SHP77 treated with DMSO at 0.1 percent for 48 hours (cell line): ENCODE measurements at regions not wholly inside any gene's neighbourhood (a gene's known extent, or its start where the extent isn't known, plus 50 kb on each side); places are given as distances from the start of the nearest gene placed in this dataset.

Source experiments
- DNase-seq: peaks from one replicate; lab custom pipeline; 2025; lab: John Stamatoyannopoulos, UW

GRCh38 chr15:81523867-81524266, 149.9 kb upstream of the TMC3 start:
- no peak for DNase-seq

GRCh38 chr15:81520480-81520879, 146.5 kb upstream of the TMC3 start:
- no peak for DNase-seq

- no peak for DNase-seq
Observed at GRCh38 chr15:81516461-81516860, 142.4 kb upstream of the TMC3 start.

DNA sequence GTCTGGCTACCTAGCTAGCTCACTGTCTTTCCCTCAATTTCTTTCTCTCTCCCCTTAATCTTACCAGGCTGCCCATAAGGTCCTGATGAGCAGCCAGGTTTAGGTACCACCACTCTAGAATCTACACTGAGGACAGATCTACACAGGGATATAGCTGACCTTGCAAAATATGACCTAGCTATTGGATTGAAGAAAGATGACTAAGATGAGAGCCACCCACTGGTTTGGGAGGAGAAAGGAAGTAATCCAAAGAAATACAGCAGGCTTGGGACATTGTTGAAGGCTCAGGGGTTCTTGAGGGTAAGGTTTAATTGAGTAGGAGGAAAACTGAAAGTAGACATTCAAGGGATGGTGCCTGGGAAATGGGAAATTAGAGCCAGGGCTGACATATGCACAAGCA, 142.0 kb upstream of the TMC3 start:
- DNase-seq, result no peak

DNA sequence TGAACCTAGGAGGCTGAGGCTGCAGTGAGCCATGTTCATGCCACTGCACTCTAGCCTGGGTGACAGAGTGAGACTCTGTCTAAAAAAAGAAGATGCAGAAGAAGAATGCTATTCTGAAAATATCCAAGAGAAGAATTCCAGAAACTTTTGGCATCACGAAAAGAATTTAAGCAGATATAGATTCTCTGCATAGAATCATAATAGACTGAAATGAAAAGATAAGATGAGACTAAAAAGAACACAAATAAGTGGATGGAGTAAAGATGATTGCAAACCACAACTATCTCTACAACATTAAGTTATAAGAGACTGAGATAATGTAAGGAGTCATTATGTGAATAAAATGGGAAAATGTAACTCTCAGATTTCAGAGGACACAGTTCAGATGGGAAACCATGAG, 140.7 kb upstream of the TMC3 start:
- DNase-seq, result no peak

- DNase-seq, result no peak
Observed at GRCh38 chr15:81511138-81511537, 137.1 kb upstream of the TMC3 start.

DNA sequence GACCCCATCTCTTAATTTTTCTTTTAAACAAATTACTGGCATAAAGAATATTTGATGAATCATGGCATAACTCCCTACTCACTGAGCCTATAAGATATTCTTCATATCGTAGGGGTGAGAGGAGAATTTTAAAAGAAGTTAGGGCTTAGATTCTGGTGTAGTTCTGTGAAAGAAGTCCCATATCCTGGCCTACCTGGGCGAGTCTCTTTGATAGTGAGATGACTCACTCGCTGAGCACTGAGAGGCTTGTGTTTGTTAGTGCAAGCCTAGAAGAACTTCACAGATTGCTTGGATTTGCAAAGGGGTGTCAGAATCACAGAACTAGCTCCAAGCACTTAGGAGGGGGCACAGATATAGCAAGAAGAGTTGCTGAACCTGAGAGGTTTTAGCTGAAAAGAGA, 133.8 kb upstream of the TMC3 start:
- no peak for DNase-seq

- no peak for DNase-seq
Observed at GRCh38 chr15:81506936-81507335, 132.9 kb upstream of the TMC3 start.

GRCh38 chr15:81506071-81506470, 132.1 kb upstream of the TMC3 start:
- no peak for DNase-seq

- no peak for DNase-seq
Observed at GRCh38 chr15:81504170-81504905, 130.3 kb upstream of the TMC3 start.

GRCh38 chr15:81502439-81502838, 128.4 kb upstream of the TMC3 start:
- no peak for DNase-seq

DNA sequence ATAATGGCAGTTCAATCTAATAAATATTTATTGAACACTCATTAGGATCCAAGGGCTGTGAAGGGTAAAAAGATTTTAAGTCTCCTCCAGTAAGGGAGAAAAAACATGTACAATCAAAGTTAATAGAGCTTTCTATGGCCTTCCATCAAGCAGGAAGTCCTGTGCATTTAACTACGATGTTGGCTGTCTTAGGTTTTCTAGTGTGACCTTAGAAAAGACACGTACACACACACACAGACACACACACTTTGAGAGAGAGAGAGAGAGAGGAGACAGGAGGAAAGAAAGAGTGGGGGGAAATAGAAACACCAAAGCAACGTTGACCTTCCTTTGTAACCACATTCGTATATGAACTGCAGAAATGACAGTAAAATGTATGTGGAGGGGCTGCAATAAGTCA, 126.1 kb upstream of the TMC3 start:
- no peak for DNase-seq

DNA sequence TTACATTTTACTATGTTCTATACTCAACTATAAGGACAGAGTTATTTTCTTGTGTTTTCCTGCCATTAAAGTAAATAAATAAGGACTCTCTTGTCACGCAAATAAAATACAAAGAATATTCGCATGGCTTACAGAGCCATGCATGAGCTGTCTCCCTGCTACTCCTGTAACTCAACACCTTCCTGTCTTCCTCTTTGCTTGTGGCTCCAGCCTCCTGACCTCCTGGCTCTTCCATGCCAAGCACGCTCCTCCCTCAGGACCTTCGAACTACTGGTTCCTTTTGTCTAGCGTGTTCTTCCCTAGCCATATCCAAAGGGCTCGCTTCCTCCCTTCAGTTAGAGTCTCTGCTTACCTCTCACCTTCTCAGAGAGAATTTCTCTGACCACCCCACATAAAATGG, 124.3 kb upstream of the TMC3 start:
- no peak for DNase-seq

DNA sequence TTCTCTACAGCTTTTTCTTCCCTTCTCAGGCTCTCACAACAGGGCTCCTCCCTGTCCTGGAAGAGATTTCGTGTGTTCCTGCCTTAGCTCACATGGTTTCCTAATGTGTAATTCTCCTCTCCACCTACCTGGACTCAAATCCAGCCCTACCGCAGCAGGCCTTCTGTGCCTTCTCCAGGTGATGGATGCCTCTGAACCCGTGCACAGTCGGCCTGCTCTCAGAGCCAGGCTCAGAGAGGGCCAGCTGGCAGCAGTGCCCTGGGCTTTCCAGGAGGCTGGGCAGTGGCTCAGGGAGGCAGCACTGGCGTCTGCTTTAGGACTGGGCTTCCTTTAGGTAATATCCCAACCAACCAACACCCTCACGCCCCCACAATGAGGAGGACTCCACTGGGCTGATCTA, 123.2 kb upstream of the TMC3 start:
- no peak for DNase-seq

- no peak for DNase-seq
Observed at GRCh38 chr15:81495780-81496467, 121.9 kb upstream of the TMC3 start.

DNA sequence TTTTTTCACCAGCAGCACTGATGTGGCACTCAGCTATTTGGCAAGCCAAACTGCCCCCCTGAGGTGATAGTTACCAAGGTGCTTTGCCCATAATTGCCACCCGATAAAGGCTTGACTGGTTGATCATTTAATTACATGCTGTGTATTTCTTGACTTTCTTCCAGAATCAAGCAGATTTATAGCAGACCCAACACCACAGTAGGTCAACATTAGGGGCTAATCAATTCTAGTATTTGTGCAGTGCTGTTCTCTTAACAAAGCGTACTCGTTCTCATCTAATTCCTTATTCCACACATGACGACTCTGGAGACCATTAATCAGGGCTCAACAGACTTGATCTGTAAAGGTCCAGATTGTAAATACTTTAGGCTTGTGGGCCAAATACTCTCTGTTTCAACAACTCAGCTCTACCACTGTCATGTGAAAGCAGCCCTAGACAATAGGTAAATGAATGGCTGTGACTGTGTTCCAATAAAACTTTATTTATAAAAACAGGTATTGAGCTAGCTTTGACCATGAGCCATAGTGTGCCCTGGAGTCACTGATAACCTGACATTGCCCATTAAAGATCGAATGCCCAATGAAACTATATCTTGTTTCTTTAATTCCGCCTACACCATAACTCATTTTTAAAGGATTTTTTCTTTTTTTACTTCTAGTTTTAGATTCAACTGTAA, 119.1 kb upstream of the TMC3 start:
- DNase-seq, result no peak

GRCh38 chr15:81492331-81492968, 118.4 kb upstream of the TMC3 start:
- no peak for DNase-seq

DNA sequence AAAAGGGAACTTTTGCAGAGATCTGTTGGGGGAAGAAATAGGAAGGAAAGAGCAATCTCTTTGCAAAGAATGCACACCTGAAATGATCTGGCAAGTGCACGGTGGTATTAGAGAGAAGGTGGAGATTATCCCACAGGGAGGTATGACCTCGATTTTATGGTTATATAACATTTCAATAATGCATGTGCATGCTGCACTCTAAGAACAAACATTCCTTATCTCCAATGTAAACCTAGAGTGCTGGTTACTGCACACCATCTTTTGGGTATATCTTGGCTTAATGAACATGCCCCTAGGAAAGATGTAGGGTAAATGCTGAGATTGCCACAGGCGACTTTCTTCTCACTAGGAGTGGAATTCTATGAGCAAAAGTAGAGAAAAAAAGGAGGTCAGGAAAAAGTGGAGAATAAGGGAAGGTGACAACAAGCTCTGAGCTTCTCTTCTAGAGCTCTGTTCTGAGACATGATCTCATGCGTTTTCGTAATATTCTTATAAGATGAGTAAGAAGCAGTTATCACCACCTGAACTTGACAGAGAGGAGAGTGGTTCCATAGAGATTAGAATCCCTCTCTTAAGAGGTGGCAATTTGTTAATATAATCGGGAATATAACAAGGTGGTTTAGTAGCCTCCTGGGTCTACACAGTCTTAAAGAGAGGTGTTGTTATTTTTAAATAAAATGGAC, 117.5 kb upstream of the TMC3 start:
- DNase-seq, result no peak

- no peak for DNase-seq
Observed at GRCh38 chr15:81485806-81486205, 111.8 kb upstream of the TMC3 start.

GRCh38 chr15:81484086-81484955, 110.3 kb upstream of the TMC3 start:
- DNase-seq, result no peak

DNA sequence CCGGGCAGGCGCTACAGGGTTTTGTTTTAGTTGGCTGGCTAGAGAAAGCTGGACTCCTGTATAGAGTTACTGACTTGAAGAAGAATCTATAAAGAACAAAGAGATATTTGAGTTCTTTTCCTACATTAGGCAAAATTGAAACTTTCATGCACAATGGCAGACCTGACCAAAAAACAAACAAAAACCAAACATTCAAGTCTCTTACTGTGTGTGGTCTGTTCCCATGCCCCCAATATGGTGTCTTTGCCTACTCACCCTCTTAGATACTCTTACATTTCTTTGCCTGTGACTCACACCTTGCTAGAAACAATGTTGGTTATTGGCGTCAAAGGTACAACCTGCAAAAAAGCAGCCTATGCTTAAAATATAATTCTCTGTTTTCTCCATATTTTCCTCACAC, 109.5 kb upstream of the TMC3 start:
- DNase-seq, result no peak
